WTC11 (cell line): ENCODE measurements at regions not wholly inside any gene's neighbourhood (a gene's known extent, or its start where the extent isn't known, plus 50 kb on each side); places are given as distances from the start of the nearest gene placed in this dataset.

Experiments
- ATAC-seq: fragments of 200-7000 bp; cut with Tn5 transposase; 2 replicates; pipeline ENCODE4 v1.10.0; 2021; ENCODE audit warnings: mild to moderate bottlenecking, moderate library complexity
- CTCF ChIA-PET: fragments of 300-600 bp; sonication (Branson Sonifier 250); formaldehyde crosslinking; loops from one replicate; lab custom pipeline; 2021; ENCODE audit warnings: antibody characterized with exemption; lab: Charles Lee
- POLR2A ChIA-PET: fragments of 350-600 bp; sonication (Branson Sonifier 250); formaldehyde crosslinking; loops from one replicate; lab custom pipeline; 2021; ENCODE audit warnings: antibody characterized with exemption; lab: Charles Lee
- DNase-seq: peaks from one replicate; pipeline ENCODE4 v3.0.0; 2021; ENCODE audit warnings: low spot score
- H3K27ac Mint-ChIP-seq: 2 replicates; pipeline ENCODE4 v1.8.0; 2021; ENCODE audit warnings: mixed read lengths
- H3K27me3 Mint-ChIP-seq: 2 replicates; pipeline ENCODE4 v1.8.0; 2021; ENCODE audit warnings: low read depth, mild to moderate bottlenecking, moderate library complexity, mixed read lengths
- H3K36me3 Mint-ChIP-seq: 2 replicates; pipeline ENCODE4 v1.8.0; 2021; ENCODE audit warnings: mixed read lengths
- H3K4me1 Mint-ChIP-seq: 2 replicates; pipeline ENCODE4 v1.8.0; 2022; ENCODE audit warnings: mixed read lengths
- H3K4me3 Mint-ChIP-seq: 2 replicates; pipeline ENCODE4 v1.8.0; 2021; ENCODE audit warnings: mild to moderate bottlenecking, moderate library complexity, mixed read lengths
- H3K9me3 Mint-ChIP-seq: 2 replicates; pipeline ENCODE4 v1.8.0; 2021; ENCODE audit warnings: mixed read lengths
- CREB1 ChIP-seq: sonication (generic); formaldehyde crosslinking; IDR thresholded peaks from 2 replicates; pipeline ENCODE4 v1.8.0; 2023; ENCODE audit warnings: mild to moderate bottlenecking, missing genetic modification reagents
- ETV6 ChIP-seq: sonication (generic); formaldehyde crosslinking; IDR thresholded peaks from 2 replicates; pipeline ENCODE4 v1.8.1; 2022; ENCODE audit warnings: mild to moderate bottlenecking, missing genetic modification reagents
- FOXP1 ChIP-seq: sonication (generic); formaldehyde crosslinking; IDR thresholded peaks from 2 replicates; pipeline ENCODE4 v1.8.0; 2022; ENCODE audit warnings: missing genetic modification reagents, mild to moderate bottlenecking, moderate library complexity, borderline replicate concordance
- HMGXB4 ChIP-seq: sonication (generic); formaldehyde crosslinking; IDR thresholded peaks from 2 replicates; pipeline ENCODE4 v1.8.1; 2023; ENCODE audit warnings: mild to moderate bottlenecking, moderate library complexity, missing genetic modification reagents
- MXD4 ChIP-seq: fragments of 250-450 bp; sonication (Bioruptor Pico); IDR thresholded peaks from 2 replicates; pipeline ENCODE4 v1.8.0; 2021; ENCODE audit warnings: mild to moderate bottlenecking, moderate library complexity, borderline replicate concordance
- NR1H2 ChIP-seq: sonication (generic); formaldehyde crosslinking; IDR thresholded peaks from 2 replicates; pipeline ENCODE4 v1.9.0; 2021; ENCODE audit warnings: mild to moderate bottlenecking, moderate library complexity, missing genetic modification reagents
- PREB ChIP-seq: sonication (generic); formaldehyde crosslinking; IDR thresholded peaks from 2 replicates; pipeline ENCODE4 v1.8.1; 2022; ENCODE audit warnings: mild to moderate bottlenecking, missing genetic modification reagents, moderate library complexity, borderline replicate concordance
- PRRX2 ChIP-seq: fragments of 250-450 bp; sonication (Bioruptor Pico); IDR thresholded peaks from 2 replicates; pipeline ENCODE4 v1.8.0; 2021; ENCODE audit warnings: mild to moderate bottlenecking
- TEAD4 ChIP-seq: sonication (generic); formaldehyde crosslinking; IDR thresholded peaks from 2 replicates; pipeline ENCODE4 v1.8.0; 2022; ENCODE audit warnings: mild to moderate bottlenecking, missing genetic modification reagents
- ZNF121 ChIP-seq: sonication (generic); formaldehyde crosslinking; IDR thresholded peaks from 2 replicates; pipeline ENCODE4 v1.8.0; 2023; ENCODE audit warnings: missing genetic modification reagents
- ZNF232 ChIP-seq: sonication (generic); formaldehyde crosslinking; IDR thresholded peaks from 2 replicates; pipeline ENCODE4 v1.8.0; 2022; ENCODE audit warnings: mild to moderate bottlenecking, missing genetic modification reagents
- TF ChIP-seq, protein P1 (sequence below): sonication (generic); formaldehyde crosslinking; IDR thresholded peaks from 2 replicates; pipeline ENCODE4 v1.8.1; 2023; ENCODE audit warnings: mild to moderate bottlenecking, missing genetic modification reagents, moderate library complexity
- TF ChIP-seq, protein P2 (sequence below): sonication (generic); formaldehyde crosslinking; IDR thresholded peaks from 2 replicates; pipeline ENCODE4 v1.8.0; 2023; ENCODE audit warnings: mild to moderate bottlenecking, missing genetic modification reagents
- TF ChIP-seq, protein P3 (sequence below): fragments of 200-600 bp; IDR thresholded peaks from 2 replicates; pipeline ENCODE4 v1.8.0; 2022; ENCODE audit warnings: antibody characterized with exemption
- TF ChIP-seq, protein P4 (sequence below): fragments of 250-450 bp; sonication (Bioruptor Pico); IDR thresholded peaks from 2 replicates; pipeline ENCODE4 v1.9.0; 2021; ENCODE audit warnings: mild to moderate bottlenecking, borderline replicate concordance

GRCh38 chr15:37370941-37371340, 270.6 kb upstream of the MEIS2 start (continued):
- TF ChIP-seq, protein P1, sequence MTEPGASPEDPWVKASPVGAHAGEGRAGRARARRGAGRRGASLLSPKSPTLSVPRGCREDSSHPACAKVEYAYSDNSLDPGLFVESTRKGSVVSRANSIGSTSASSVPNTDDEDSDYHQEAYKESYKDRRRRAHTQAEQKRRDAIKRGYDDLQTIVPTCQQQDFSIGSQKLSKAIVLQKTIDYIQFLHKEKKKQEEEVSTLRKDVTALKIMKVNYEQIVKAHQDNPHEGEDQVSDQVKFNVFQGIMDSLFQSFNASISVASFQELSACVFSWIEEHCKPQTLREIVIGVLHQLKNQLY: no peak
- TF ChIP-seq, all 79 proteins: peak for 0

GRCh38 chr15:37372064-37372463, 271.7 kb upstream of the MEIS2 start:
- Mint-ChIP-seq H3K36me3 (no peaks in the 10 kb centered on the region), H3K27me3 (no peaks in the 10 kb centered on the region), H3K27ac (no peak overlapping the region)
- TF ChIP-seq PREB (CRISPR knock-in tag) (no peak), CREB1 (CRISPR knock-in tag) (no peak)
- TF ChIP-seq, all 79 proteins: peak for 0
- ATAC-seq (no peak), DNase-seq (no peak)
- ChIA-PET CTCF (no interaction called here), POLR2A (no interaction called here)
- Mint-ChIP-seq H3K4me3 (no peak overlapping the region), H3K9me3 (peaks cover 8% of the 10 kb centered on the region; the same call in 1 of the 2 replicates), H3K4me1 (no peaks in the 10 kb centered on the region)

DNA sequence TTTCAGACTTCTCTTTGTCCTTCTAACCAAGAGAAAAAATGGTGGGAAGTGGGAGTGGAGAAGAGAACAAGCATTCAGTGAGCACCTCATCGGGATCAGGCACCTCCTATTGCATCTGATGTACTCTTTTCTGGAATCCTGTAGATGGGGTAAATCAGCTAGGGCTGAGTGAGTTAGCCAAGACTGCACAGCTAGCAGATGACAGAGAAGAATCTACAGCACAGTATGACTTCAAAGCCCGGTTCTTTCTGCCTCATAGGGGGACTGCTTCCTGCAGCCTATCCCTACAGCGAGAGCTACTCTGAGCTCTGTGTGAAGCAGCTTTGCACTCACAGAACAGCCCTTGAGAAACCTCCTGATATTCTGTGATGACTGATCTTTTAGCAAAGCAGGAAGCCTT, 275.2 kb upstream of the MEIS2 start:
- peak; percentile 71 for ATAC-seq
- no peak overlapping the region for H3K27ac Mint-ChIP-seq
- TF ChIP-seq, protein P2, sequence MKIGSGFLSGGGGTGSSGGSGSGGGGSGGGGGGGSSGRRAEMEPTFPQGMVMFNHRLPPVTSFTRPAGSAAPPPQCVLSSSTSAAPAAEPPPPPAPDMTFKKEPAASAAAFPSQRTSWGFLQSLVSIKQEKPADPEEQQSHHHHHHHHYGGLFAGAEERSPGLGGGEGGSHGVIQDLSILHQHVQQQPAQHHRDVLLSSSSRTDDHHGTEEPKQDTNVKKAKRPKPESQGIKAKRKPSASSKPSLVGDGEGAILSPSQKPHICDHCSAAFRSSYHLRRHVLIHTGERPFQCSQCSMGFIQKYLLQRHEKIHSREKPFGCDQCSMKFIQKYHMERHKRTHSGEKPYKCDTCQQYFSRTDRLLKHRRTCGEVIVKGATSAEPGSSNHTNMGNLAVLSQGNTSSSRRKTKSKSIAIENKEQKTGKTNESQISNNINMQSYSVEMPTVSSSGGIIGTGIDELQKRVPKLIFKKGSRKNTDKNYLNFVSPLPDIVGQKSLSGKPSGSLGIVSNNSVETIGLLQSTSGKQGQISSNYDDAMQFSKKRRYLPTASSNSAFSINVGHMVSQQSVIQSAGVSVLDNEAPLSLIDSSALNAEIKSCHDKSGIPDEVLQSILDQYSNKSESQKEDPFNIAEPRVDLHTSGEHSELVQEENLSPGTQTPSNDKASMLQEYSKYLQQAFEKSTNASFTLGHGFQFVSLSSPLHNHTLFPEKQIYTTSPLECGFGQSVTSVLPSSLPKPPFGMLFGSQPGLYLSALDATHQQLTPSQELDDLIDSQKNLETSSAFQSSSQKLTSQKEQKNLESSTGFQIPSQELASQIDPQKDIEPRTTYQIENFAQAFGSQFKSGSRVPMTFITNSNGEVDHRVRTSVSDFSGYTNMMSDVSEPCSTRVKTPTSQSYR: no peak
- H3K9me3 Mint-ChIP-seq: peaks cover 8% of the 10 kb centered on the region
- H3K27me3 Mint-ChIP-seq: no peaks in the 10 kb centered on the region; the same call in 1 of the 2 replicates
- POLR2A ChIA-PET: no interaction called here
- H3K36me3 Mint-ChIP-seq: no peaks in the 10 kb centered on the region
- no peak for DNase-seq
- H3K4me1 Mint-ChIP-seq: no peaks in the 10 kb centered on the region
- no peak overlapping the region for H3K4me3 Mint-ChIP-seq
- CTCF ChIA-PET: no interaction called here

- no peak for ATAC-seq
- TF ChIP-seq ETV6 (CRISPR knock-in tag): no peak
- no peak for TF ChIP-seq PRRX2 (CRISPR knock-in tag)
- TF ChIP-seq FOXP1: no peak
- no peak for TF ChIP-seq MXD4
- TF ChIP-seq NR1H2 (CRISPR knock-in tag): no peak
- H3K27ac Mint-ChIP-seq: no peak overlapping the region
- POLR2A ChIA-PET: no interaction called here
- no peak overlapping the region for H3K4me3 Mint-ChIP-seq
- peaks cover 3% of the 10 kb centered on the region for H3K27me3 Mint-ChIP-seq
- DNase-seq: no peak
- no peaks in the 10 kb centered on the region for H3K36me3 Mint-ChIP-seq
- CTCF ChIA-PET: no interaction called here
- no peaks in the 10 kb centered on the region for H3K4me1 Mint-ChIP-seq
- H3K9me3 Mint-ChIP-seq: peaks cover 4% of the 10 kb centered on the region
Measured at GRCh38 chr15:37377428-37377827, 277.1 kb upstream of the MEIS2 start.

GRCh38 chr15:37394402-37395099, 294.2 kb upstream of the MEIS2 start:
- ChIA-PET CTCF (no interaction called here), POLR2A (no interaction called here)
- Mint-ChIP-seq H3K27me3 (no peaks in the 10 kb centered on the region), H3K4me1 (peaks cover 12% of the 10 kb centered on the region), H3K36me3 (peaks cover 10% of the 10 kb centered on the region), H3K9me3 (peaks cover 17% of the 10 kb centered on the region), H3K27ac (no peak overlapping the region), H3K4me3 (no peak overlapping the region)
- no peak for DNase-seq
- no peak for ATAC-seq
- TF ChIP-seq HMGXB4 (CRISPR knock-in tag) (no peak), ZNF121 (no peak), TEAD4 (no peak), ZNF232 (CRISPR knock-in tag) (no peak)
- TF ChIP-seq, protein P3, sequence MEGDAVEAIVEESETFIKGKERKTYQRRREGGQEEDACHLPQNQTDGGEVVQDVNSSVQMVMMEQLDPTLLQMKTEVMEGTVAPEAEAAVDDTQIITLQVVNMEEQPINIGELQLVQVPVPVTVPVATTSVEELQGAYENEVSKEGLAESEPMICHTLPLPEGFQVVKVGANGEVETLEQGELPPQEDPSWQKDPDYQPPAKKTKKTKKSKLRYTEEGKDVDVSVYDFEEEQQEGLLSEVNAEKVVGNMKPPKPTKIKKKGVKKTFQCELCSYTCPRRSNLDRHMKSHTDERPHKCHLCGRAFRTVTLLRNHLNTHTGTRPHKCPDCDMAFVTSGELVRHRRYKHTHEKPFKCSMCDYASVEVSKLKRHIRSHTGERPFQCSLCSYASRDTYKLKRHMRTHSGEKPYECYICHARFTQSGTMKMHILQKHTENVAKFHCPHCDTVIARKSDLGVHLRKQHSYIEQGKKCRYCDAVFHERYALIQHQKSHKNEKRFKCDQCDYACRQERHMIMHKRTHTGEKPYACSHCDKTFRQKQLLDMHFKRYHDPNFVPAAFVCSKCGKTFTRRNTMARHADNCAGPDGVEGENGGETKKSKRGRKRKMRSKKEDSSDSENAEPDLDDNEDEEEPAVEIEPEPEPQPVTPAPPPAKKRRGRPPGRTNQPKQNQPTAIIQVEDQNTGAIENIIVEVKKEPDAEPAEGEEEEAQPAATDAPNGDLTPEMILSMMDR: no peak
- TF ChIP-seq, protein P4, sequence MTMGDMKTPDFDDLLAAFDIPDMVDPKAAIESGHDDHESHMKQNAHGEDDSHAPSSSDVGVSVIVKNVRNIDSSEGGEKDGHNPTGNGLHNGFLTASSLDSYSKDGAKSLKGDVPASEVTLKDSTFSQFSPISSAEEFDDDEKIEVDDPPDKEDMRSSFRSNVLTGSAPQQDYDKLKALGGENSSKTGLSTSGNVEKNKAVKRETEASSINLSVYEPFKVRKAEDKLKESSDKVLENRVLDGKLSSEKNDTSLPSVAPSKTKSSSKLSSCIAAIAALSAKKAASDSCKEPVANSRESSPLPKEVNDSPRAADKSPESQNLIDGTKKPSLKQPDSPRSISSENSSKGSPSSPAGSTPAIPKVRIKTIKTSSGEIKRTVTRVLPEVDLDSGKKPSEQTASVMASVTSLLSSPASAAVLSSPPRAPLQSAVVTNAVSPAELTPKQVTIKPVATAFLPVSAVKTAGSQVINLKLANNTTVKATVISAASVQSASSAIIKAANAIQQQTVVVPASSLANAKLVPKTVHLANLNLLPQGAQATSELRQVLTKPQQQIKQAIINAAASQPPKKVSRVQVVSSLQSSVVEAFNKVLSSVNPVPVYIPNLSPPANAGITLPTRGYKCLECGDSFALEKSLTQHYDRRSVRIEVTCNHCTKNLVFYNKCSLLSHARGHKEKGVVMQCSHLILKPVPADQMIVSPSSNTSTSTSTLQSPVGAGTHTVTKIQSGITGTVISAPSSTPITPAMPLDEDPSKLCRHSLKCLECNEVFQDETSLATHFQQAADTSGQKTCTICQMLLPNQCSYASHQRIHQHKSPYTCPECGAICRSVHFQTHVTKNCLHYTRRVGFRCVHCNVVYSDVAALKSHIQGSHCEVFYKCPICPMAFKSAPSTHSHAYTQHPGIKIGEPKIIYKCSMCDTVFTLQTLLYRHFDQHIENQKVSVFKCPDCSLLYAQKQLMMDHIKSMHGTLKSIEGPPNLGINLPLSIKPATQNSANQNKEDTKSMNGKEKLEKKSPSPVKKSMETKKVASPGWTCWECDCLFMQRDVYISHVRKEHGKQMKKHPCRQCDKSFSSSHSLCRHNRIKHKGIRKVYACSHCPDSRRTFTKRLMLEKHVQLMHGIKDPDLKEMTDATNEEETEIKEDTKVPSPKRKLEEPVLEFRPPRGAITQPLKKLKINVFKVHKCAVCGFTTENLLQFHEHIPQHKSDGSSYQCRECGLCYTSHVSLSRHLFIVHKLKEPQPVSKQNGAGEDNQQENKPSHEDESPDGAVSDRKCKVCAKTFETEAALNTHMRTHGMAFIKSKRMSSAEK (CRISPR knock-in tag): no peak
